ENCODE measurements at regions not wholly inside any gene's neighbourhood (a gene's known extent, or its start where the extent isn't known, plus 50 kb on each side); places are given as distances from the start of the nearest gene placed in this dataset.

GRCh38 chr14:71491931-71492330, 440.3 kb upstream of the RGS6 start:
- DNase-seq (ENCODE audit: extremely low read depth, low read depth), result no peak
- TF ChIP-seq CTCF (IDR thresholded peaks at IDR 0.05; ENCODE audit: low read depth, low read length, missing control alignments), result no peak
- no peak overlapping the region for H3K4me3 ChIP-seq (replicated peaks; ENCODE audit: low read depth, low read length)

DNA sequence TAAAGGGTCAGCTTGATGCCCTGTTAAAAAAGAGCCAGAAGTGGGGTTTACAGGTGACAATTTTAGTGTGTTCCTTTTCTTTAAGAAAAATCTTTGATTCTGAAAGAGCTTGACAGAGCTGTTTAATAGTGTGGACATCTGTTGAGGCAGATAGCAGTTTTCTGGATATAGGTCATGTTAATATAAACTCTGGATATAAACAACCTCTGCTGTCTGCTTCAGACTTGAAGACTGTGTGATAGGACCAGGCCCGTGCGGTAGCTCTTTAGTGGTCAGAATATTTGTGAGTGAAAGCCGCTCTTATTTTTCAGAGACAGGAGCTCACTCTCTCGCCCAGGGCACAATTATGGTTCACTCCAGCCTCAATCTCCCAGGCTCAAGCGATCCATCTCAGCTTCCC, 439.9 kb upstream of the RGS6 start:
- no peak for TF ChIP-seq CTCF (IDR thresholded peaks at IDR 0.05; ENCODE audit: low read depth, low read length, missing control alignments)
- DNase-seq (ENCODE audit: extremely low read depth, low read depth), result no peak
- H3K4me3 ChIP-seq (replicated peaks; ENCODE audit: low read depth, low read length), result no peak overlapping the region

DNA sequence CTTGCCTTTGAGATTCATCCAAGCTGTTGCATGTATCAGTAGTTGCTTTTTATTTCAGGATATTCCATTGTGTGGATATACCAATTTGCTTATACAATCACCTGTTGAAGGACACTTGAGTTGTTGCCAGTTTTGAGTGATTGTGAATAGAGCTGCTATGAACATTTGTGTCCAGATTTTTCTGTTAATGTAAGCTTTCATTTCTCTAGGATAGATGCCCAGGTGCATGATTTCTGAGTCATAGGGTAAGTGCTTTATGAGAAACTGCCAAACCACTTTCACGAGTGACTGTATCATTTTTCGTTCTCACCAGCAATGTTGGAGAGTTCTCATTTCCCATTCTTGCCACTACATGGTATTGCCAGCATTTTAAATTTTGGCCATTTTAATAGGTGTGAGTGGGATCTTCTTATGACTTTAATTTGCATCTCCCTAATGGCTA, 434.6 kb upstream of the RGS6 start:
- H3K4me3 ChIP-seq (replicated peaks; ENCODE audit: low read depth, low read length), result no peak overlapping the region
- no peak for DNase-seq (ENCODE audit: extremely low read depth, low read depth)
- no peak for TF ChIP-seq CTCF (IDR thresholded peaks at IDR 0.05; ENCODE audit: low read depth, low read length, missing control alignments)

DNA sequence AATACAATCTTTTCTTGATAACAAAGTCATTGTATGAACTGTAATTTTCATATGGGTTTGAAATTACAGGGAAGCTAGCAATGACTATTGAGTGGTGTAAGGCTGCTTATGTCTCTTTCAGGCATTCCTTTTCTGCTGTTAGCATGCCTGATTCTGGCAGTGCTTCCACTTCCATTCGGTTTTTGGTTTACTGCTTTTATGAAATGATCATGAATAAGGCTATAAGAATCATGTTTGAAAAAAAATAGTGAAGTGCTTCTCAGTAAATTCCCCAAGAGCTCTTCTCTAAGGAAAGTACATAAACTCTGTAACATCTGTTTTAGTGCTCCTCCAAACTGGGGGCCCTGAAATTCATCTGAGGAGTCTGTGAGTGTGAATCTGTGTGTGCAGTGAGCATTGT, 434.0 kb upstream of the RGS6 start:
- TF ChIP-seq CTCF (IDR thresholded peaks at IDR 0.05; ENCODE audit: low read depth, low read length, missing control alignments), result no peak
- H3K4me3 ChIP-seq (replicated peaks; ENCODE audit: low read depth, low read length), result no peak overlapping the region
- DNase-seq (ENCODE audit: extremely low read depth, low read depth), result no peak

DNA sequence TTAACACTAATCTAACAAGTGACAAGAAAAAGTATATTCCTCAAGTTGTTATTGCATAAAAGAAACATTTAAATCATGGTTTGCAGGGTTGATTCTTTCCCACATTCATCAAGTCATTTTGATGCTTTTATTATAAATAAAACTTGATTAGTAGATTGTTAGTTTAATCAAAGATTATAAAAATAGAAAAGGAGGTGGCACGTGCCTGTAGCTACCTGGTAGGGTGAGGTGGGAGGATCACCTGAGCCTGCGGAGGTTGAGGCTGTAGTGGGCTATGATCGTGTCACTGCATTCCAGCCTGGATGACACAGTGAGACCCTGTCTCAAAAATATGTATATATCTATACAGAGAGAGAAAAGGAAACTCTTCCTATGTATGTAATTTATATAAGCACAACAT, 433.2 kb upstream of the RGS6 start:
- DNase-seq (ENCODE audit: extremely low read depth, low read depth), result no peak
- H3K4me3 ChIP-seq (replicated peaks; ENCODE audit: low read depth, low read length), result no peak overlapping the region
- TF ChIP-seq CTCF (IDR thresholded peaks at IDR 0.05; ENCODE audit: low read depth, low read length, missing control alignments), result no peak

- TF ChIP-seq CTCF (IDR thresholded peaks at IDR 0.05; ENCODE audit: low read depth, low read length, missing control alignments), result no peak
- H3K4me3 ChIP-seq (replicated peaks; ENCODE audit: low read depth, low read length), result no peak overlapping the region
- DNase-seq (ENCODE audit: extremely low read depth, low read depth), result no peak
These were observed 424.5 kb upstream of the RGS6 start for GRCh38 chr14:71507681-71508080.

DNA sequence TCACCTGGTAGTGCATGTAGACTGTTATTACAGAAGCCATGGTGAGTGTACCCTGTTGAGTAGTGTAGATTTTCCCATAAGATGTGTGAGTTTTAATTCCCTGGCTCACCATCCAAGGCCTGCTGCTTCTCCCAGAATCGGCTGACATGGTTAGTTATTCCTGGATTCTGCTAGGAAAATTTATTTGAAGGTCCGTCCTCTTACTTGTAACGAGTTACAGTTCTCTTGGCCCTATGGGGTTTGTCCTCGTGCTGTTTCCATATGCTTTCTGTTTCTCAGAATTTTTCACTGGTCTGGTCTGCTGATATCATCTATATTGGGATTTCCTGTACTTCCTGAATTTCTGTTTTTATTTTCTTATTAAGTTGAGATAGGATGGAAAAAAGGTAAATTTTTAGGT, 423.3 kb upstream of the RGS6 start:
- DNase-seq (ENCODE audit: extremely low read depth, low read depth), result no peak
- TF ChIP-seq CTCF (IDR thresholded peaks at IDR 0.05; ENCODE audit: low read depth, low read length, missing control alignments), result no peak
- H3K4me3 ChIP-seq (replicated peaks; ENCODE audit: low read depth, low read length), result no peak overlapping the region

Measured in HFF-Myc (cell line).